ENCODE measurements at regions not wholly inside any gene's neighbourhood (a gene's known extent, or its start where the extent isn't known, plus 50 kb on each side); places are given as distances from the start of the nearest gene placed in this dataset.

DNA sequence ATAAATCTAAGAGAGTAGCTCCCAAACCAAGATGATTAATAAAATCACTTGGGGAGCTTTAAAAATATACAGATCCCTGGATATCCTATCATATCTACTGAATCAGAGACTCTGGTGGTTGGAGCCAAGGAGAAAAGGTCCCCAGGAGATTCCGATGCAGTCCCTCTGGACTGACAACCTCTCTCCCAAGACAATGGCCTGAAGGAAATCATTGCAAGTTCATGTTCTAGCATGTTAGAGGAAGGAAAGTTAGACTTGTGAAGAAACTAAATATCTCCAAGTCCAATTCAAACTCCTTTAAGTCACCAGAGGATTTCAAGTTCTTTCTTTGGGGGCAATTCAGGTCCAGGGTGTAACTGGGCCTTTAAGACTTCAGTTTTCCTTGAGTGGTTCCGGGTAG, 84.7 kb upstream of the MEDAG start:
- TF ChIP-seq KLF9 (tag by site-specific recombination; IDR thresholded peaks at IDR 0.05; ENCODE audit: low read depth) (no peak), CTCF (tag by site-specific recombination; IDR thresholded peaks at IDR 0.05) (no peak)
- TF ChIP-seq, protein P1, sequence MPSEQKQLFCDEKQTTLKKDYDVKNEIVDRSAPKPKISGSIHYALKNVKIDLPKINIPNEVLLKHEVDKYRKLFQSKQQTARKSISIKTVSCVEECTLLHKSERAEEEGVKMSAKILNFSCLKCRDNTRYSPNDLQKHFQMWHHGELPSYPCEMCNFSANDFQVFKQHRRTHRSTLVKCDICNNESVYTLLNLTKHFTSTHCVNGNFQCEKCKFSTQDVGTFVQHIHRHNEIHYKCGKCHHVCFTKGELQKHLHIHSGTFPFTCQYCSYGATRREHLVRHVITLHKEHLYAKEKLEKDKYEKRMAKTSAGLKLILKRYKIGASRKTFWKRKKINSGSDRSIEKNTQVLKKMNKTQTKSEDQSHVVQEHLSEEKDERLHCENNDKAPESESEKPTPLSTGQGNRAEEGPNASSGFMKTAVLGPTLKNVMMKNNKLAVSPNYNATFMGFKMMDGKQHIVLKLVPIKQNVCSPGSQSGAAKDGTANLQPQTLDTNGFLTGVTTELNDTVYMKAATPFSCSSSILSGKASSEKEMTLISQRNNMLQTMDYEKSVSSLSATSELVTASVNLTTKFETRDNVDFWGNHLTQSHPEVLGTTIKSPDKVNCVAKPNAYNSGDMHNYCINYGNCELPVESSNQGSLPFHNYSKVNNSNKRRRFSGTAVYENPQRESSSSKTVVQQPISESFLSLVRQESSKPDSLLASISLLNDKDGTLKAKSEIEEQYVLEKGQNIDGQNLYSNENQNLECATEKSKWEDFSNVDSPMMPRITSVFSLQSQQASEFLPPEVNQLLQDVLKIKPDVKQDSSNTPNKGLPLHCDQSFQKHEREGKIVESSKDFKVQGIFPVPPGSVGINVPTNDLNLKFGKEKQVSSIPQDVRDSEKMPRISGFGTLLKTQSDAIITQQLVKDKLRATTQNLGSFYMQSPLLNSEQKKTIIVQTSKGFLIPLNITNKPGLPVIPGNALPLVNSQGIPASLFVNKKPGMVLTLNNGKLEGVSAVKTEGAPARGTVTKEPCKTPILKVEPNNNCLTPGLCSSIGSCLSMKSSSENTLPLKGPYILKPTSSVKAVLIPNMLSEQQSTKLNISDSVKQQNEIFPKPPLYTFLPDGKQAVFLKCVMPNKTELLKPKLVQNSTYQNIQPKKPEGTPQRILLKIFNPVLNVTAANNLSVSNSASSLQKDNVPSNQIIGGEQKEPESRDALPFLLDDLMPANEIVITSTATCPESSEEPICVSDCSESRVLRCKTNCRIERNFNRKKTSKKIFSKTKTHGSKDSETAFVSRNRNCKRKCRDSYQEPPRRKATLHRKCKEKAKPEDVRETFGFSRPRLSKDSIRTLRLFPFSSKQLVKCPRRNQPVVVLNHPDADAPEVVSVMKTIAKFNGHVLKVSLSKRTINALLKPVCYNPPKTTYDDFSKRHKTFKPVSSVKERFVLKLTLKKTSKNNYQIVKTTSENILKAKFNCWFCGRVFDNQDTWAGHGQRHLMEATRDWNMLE (tag by site-specific recombination; conservative IDR thresholded peaks at IDR 0.05; ENCODE audit: low read depth) = no peak

Data from HEK293 (cell line).